ENCODE measurements at regions not wholly inside any gene's neighbourhood (a gene's known extent, or its start where the extent isn't known, plus 50 kb on each side); places are given as distances from the start of the nearest gene placed in this dataset.

DNA sequence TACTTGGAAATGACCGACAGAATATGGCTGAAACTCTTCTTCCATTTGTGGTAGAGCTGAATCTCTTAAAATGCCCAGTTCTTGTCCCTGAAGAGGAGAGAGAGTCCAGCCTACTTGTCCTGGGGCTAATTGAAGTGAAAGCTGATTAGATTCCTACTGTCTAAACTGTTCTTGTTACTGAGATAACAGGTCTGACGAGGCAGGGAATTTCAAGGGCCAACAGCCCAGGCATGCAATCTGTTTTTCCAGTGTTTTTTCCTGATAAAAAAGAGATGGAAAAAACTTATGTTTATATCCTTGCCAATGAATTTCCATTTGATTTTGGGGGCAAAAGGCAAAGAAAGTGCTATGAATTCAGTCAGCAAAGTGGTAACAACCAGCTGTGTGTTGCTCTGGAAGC, 195.5 kb downstream of the ETS1 start:
- Histone ChIP-seq H3K36me3 (ENCODE audit: insufficient read depth, low read length) (no peaks in the 10 kb centered on the region), H3K27ac (ENCODE audit: low read depth, low read length) (no peak overlapping the region), H3K79me2 (ENCODE audit: insufficient read depth, low read length) (no peaks in the 10 kb centered on the region), H3K4me2 (ENCODE audit: low read length) (no peak overlapping the region), H3K9ac (ENCODE audit: low read length) (no peak overlapping the region), H4K20me1 (ENCODE audit: insufficient read depth, low read length) (no peaks in the 10 kb centered on the region), H3K4me1 (ENCODE audit: insufficient read depth, low read length) (no peaks in the 10 kb centered on the region), H3K4me3 (ENCODE audit: insufficient read depth, low read depth, low read length) (no peak overlapping the region), H3K9me3 (ENCODE audit: insufficient read depth, low read depth, low read length) (no peaks in the 10 kb centered on the region), H2AFZ (ENCODE audit: low read depth, low read length) (no peak overlapping the region), H3K27me3 (ENCODE audit: insufficient read depth, low read length) (no peaks in the 10 kb centered on the region)
- no peak for TF ChIP-seq EZH2 (IDR thresholded peaks at IDR 0.05; ENCODE audit: insufficient read depth, low read length)
- TF ChIP-seq, protein P1, sequence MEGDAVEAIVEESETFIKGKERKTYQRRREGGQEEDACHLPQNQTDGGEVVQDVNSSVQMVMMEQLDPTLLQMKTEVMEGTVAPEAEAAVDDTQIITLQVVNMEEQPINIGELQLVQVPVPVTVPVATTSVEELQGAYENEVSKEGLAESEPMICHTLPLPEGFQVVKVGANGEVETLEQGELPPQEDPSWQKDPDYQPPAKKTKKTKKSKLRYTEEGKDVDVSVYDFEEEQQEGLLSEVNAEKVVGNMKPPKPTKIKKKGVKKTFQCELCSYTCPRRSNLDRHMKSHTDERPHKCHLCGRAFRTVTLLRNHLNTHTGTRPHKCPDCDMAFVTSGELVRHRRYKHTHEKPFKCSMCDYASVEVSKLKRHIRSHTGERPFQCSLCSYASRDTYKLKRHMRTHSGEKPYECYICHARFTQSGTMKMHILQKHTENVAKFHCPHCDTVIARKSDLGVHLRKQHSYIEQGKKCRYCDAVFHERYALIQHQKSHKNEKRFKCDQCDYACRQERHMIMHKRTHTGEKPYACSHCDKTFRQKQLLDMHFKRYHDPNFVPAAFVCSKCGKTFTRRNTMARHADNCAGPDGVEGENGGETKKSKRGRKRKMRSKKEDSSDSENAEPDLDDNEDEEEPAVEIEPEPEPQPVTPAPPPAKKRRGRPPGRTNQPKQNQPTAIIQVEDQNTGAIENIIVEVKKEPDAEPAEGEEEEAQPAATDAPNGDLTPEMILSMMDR (IDR thresholded peaks at IDR 0.05; ENCODE audit: insufficient read depth, low read depth, low read length), result no peak
- H3K27ac Mint-ChIP-seq (ENCODE audit: unreplicated experiment), result no peak overlapping the region
- H3K9me3 Mint-ChIP-seq (ENCODE audit: unreplicated experiment), result no peaks in the 10 kb centered on the region
- no peaks in the 10 kb centered on the region for H3K36me3 Mint-ChIP-seq (ENCODE audit: low read depth, unreplicated experiment)
- H3K27me3 Mint-ChIP-seq (ENCODE audit: low read depth, unreplicated experiment), result peaks cover 3% of the 10 kb centered on the region
- no peak overlapping the region for H3K4me3 Mint-ChIP-seq (ENCODE audit: unreplicated experiment)
- DNase-seq (ENCODE audit: low read depth) (no peak), FAIRE-seq (no peak)
- peaks cover 17% of the 10 kb centered on the region for H3K4me1 Mint-ChIP-seq (ENCODE audit: low read depth, unreplicated experiment)

DNA sequence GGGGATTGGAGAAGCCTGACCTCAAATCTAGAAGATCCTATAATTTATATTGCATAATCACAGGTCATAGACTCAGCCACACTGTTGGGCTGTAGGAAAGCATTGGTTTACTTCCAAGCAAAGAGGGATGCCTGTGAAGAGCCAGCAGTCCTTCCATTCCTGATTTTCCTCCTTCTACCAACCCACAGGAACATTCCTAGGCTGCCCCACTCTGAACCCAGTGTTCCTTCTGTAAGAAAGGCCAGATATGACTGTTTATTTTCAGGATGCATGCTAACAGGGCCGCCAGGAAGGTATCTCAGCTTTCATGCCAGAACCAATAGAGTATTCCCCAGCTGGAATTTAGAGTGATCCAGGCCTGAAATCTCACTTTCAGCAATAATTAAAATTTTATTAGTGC, 197.1 kb downstream of the ETS1 start:
- no peak overlapping the region for H3K4me2 ChIP-seq (ENCODE audit: low read length)
- H3K9ac ChIP-seq (ENCODE audit: low read length), result no peak overlapping the region
- DNase-seq (ENCODE audit: low read depth) (no peak), FAIRE-seq (no peak)
- H3K36me3 ChIP-seq (ENCODE audit: insufficient read depth, low read length), result no peaks in the 10 kb centered on the region
- no peak overlapping the region for H3K27ac ChIP-seq (ENCODE audit: low read depth, low read length)
- H4K20me1 ChIP-seq (ENCODE audit: insufficient read depth, low read length), result no peaks in the 10 kb centered on the region
- no peaks in the 10 kb centered on the region for H3K36me3 Mint-ChIP-seq (ENCODE audit: low read depth, unreplicated experiment)
- no peaks in the 10 kb centered on the region for H3K27me3 ChIP-seq (ENCODE audit: insufficient read depth, low read length)
- H2AFZ ChIP-seq (ENCODE audit: low read depth, low read length), result no peak overlapping the region
- H3K9me3 Mint-ChIP-seq (ENCODE audit: unreplicated experiment), result no peaks in the 10 kb centered on the region
- peaks cover 17% of the 10 kb centered on the region for H3K4me1 Mint-ChIP-seq (ENCODE audit: low read depth, unreplicated experiment)
- no peaks in the 10 kb centered on the region for H3K79me2 ChIP-seq (ENCODE audit: insufficient read depth, low read length)
- H3K27me3 Mint-ChIP-seq (ENCODE audit: low read depth, unreplicated experiment), result peaks cover 5% of the 10 kb centered on the region
- H3K9me3 ChIP-seq (ENCODE audit: insufficient read depth, low read depth, low read length), result peaks cover 4% of the 10 kb centered on the region
- TF ChIP-seq, protein P1 (IDR thresholded peaks at IDR 0.05; ENCODE audit: insufficient read depth, low read depth, low read length), result no peak
- TF ChIP-seq EZH2 (IDR thresholded peaks at IDR 0.05; ENCODE audit: insufficient read depth, low read length), result no peak
- no peaks in the 10 kb centered on the region for H3K4me1 ChIP-seq (ENCODE audit: insufficient read depth, low read length)
- H3K4me3 Mint-ChIP-seq (ENCODE audit: unreplicated experiment), result no peak overlapping the region
- H3K4me3 ChIP-seq (ENCODE audit: insufficient read depth, low read depth, low read length), result no peak overlapping the region
- no peak overlapping the region for H3K27ac Mint-ChIP-seq (ENCODE audit: unreplicated experiment)

DNA sequence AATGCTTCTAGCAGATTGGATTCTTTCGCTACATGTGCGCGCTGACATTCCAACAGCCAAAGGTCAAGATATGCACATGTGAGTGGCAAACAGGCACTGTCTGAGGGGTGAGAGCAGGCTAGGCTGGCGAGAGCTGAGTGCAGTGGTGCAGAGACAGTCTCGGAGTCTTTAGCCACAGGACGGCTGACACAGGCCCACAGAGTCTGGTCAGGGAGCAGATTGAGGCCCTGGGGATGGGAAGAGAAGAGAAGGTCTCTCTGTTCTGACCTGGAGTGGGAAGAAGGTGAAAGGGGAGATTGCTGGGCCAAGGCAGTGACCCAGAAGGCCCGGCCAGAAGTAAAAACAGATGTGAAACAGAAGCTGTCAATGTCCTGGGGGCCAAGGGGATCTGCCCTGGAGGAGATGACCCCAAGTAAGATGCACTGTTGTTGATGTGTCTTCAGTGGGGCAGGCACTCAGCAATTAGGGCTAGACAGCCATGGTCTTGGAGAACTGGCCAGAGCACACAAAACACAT, 197.8 kb downstream of the ETS1 start:
- H2AFZ ChIP-seq (ENCODE audit: low read depth, low read length), result no peak overlapping the region
- TF ChIP-seq, protein P1 (IDR thresholded peaks at IDR 0.05; ENCODE audit: insufficient read depth, low read depth, low read length), result no peak
- no peak for TF ChIP-seq EZH2 (IDR thresholded peaks at IDR 0.05; ENCODE audit: insufficient read depth, low read length)
- H3K27ac Mint-ChIP-seq (ENCODE audit: unreplicated experiment), result no peak overlapping the region
- peaks cover 5% of the 10 kb centered on the region for H3K27me3 Mint-ChIP-seq (ENCODE audit: low read depth, unreplicated experiment)
- no peak overlapping the region for H3K4me3 Mint-ChIP-seq (ENCODE audit: unreplicated experiment)
- H3K9ac ChIP-seq (ENCODE audit: low read length), result no peak overlapping the region
- no peak overlapping the region for H3K27ac ChIP-seq (ENCODE audit: low read depth, low read length)
- no peaks in the 10 kb centered on the region for H3K4me1 ChIP-seq (ENCODE audit: insufficient read depth, low read length)
- no peak overlapping the region for H3K4me2 ChIP-seq (ENCODE audit: low read length)
- no peak for FAIRE-seq
- no peaks in the 10 kb centered on the region for H3K27me3 ChIP-seq (ENCODE audit: insufficient read depth, low read length)
- H3K36me3 Mint-ChIP-seq (ENCODE audit: low read depth, unreplicated experiment), result no peaks in the 10 kb centered on the region
- H3K9me3 Mint-ChIP-seq (ENCODE audit: unreplicated experiment), result no peaks in the 10 kb centered on the region
- peaks cover 14% of the 10 kb centered on the region for H3K4me1 Mint-ChIP-seq (ENCODE audit: low read depth, unreplicated experiment)
- H3K36me3 ChIP-seq (ENCODE audit: insufficient read depth, low read length), result no peaks in the 10 kb centered on the region
- H3K4me3 ChIP-seq (ENCODE audit: insufficient read depth, low read depth, low read length), result no peak overlapping the region
- H3K79me2 ChIP-seq (ENCODE audit: insufficient read depth, low read length), result no peaks in the 10 kb centered on the region
- H4K20me1 ChIP-seq (ENCODE audit: insufficient read depth, low read length), result no peaks in the 10 kb centered on the region
- peaks cover 4% of the 10 kb centered on the region for H3K9me3 ChIP-seq (ENCODE audit: insufficient read depth, low read depth, low read length)
- DNase-seq (ENCODE audit: low read depth), result no peak

All from astrocyte (in vitro differentiated cells and primary cell).